OCI-LY7 (cell line): ENCODE measurements at regions not wholly inside any gene's neighbourhood (a gene's known extent, or its start where the extent isn't known, plus 50 kb on each side); places are given as distances from the start of the nearest gene placed in this dataset.
A peak's percentile ranks its signal among the peaks of the same experiment; 100 is the strongest.

Experiments
- BruUV-seq: library from RNA; stranded (reverse); fragments of 400-500 nt; replicated peaks from 2 replicates; lab custom pipeline; 2021; lab: Mats Ljungman, UMichigan
- CTCF ChIA-PET: fragments of 300-600 bp; sonication (Branson Sonifier 250); formaldehyde crosslinking; loops from one replicate; lab custom pipeline; 2022; ENCODE audit warnings: antibody characterized with exemption; ENCODE audit not compliant: unreplicated experiment; lab: Charles Lee
- POLR2A ChIA-PET: fragments of 300-600 bp; sonication (Branson Sonifier 250); formaldehyde crosslinking; loops from one replicate; lab custom pipeline; 2022; ENCODE audit warnings: antibody characterized with exemption; lab: Charles Lee
- DNase-seq: peaks from one replicate; pipeline ENCODE4 v3.0.0-alpha.2; 2015; ENCODE audit warnings: low spot score
- H2AFZ ChIP-seq: fragments of 200-600 bp; sonication (generic), shearing (Covaris generic); 2 replicates; pipeline ENCODE4 v1.6.1; 2014; ENCODE audit warnings: mild to moderate bottlenecking, antibody characterized with exemption, low read length, moderate library complexity
- H3K27ac ChIP-seq: fragments of 200-600 bp; sonication (generic); 2 replicates; pipeline ENCODE4 v1.5.1; 2014; ENCODE audit warnings: mixed run types, low read depth, mild to moderate bottlenecking, moderate library complexity, low read length, inconsistent platforms; ENCODE audit not compliant: poor library complexity, severe bottlenecking
- H3K36me3 ChIP-seq: fragments of 200-600 bp; sonication (generic); 2 replicates; pipeline ENCODE4 v1.6.1; 2014; ENCODE audit warnings: mild to moderate bottlenecking, antibody characterized with exemption, low read length, moderate library complexity, mixed read lengths; ENCODE audit not compliant: insufficient read depth
- H3K4me1 ChIP-seq: fragments of 200-600 bp; sonication (generic); 2 replicates; pipeline ENCODE4 v1.5.1; 2014; ENCODE audit warnings: mild to moderate bottlenecking, low read length; ENCODE audit not compliant: insufficient read depth, poor library complexity, severe bottlenecking
- H3K4me2 ChIP-seq: fragments of 200-600 bp; sonication (generic); 2 replicates; pipeline ENCODE4 v1.6.1; 2014; ENCODE audit warnings: mild to moderate bottlenecking, low read length
- H3K4me3 ChIP-seq: fragments of 200-600 bp; sonication (generic); 2 replicates; pipeline ENCODE4 v1.5.1; 2014; ENCODE audit warnings: mild to moderate bottlenecking, low read depth, low read length; ENCODE audit not compliant: poor library complexity, severe bottlenecking
- H3K79me2 ChIP-seq: fragments of 200-600 bp; sonication (generic); 2 replicates; pipeline ENCODE4 v1.6.1; 2016; ENCODE audit warnings: low read depth, mild to moderate bottlenecking, low read length, moderate library complexity, mixed read lengths; ENCODE audit not compliant: insufficient read depth
- H3K9me2 ChIP-seq: fragments of 200-600 bp; sonication (generic); 2 replicates; pipeline ENCODE4 v1.6.1; 2016; ENCODE audit warnings: mild to moderate bottlenecking, low read length, mixed read lengths; ENCODE audit not compliant: insufficient read depth
- H3K9me3 ChIP-seq: fragments of 200-600 bp; sonication (generic); 2 replicates; pipeline ENCODE4 v1.6.1; 2014; ENCODE audit warnings: mild to moderate bottlenecking, mixed run types, low read length, mixed read lengths
- H4K20me1 ChIP-seq: fragments of 200-600 bp; sonication (generic); 2 replicates; pipeline ENCODE4 v1.6.1; 2014; ENCODE audit warnings: mild to moderate bottlenecking, antibody characterized with exemption, low read length, moderate library complexity, mixed read lengths; ENCODE audit not compliant: insufficient read depth
- EZH2phosphoT487 ChIP-seq: fragments of 200-600 bp; sonication (generic); IDR thresholded peaks from 2 replicates; pipeline ENCODE4 v1.6.1; 2018; ENCODE audit warnings: low read depth, borderline replicate concordance, mild to moderate bottlenecking, mixed run types, antibody characterized with exemption, low read length, moderate library complexity, mixed read lengths
- intact Hi-C: fragments of 100-400 bp; cut with micrococcal nuclease; formaldehyde crosslinking; loops from one replicate; pipeline ENCODE4 v1.10.0; 2022; ENCODE audit not compliant: unreplicated experiment
- TF ChIP-seq, protein P1 (sequence below): fragments of 200-600 bp; sonication (generic); conservative IDR thresholded peaks from 2 replicates; pipeline ENCODE4 v1.5.1; 2014; ENCODE audit warnings: mild to moderate bottlenecking, antibody characterized with exemption, low read length, moderate library complexity, mixed read lengths

DNA sequence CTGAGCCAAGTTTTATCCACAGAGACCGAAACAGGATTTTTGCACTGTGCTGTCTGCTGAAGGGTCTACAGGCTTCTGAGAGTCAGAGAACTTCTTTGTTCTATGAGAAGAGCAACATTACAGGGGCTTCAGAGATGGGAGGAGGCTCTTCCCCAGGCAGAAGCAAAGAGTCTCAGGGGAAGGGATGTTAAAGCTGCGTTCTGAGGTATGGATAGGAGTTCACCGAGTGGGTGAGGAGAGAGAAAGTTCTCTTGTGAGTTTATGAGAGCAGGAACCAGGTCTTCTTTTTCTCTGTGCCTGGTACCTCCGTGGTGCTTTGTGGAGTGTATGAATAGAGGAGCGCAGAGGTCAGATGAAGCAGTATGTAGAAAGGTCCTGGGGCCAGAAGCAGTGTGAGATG is 155.1 kb downstream of the PDGFRA start:
- Histone ChIP-seq H3K27ac (no peak overlapping the region), H2AFZ (no peak overlapping the region), H3K4me2 (no peak overlapping the region), H3K79me2 (no peaks in the 10 kb centered on the region), H4K20me1 (no peaks in the 10 kb centered on the region), H3K36me3 (no peaks in the 10 kb centered on the region), H3K4me1 (no peaks in the 10 kb centered on the region), H3K4me3 (no peak overlapping the region), H3K9me2 (no peaks in the 10 kb centered on the region), H3K9me3 (no peaks in the 10 kb centered on the region)
- no TSS peak for BruUV-seq
- intact Hi-C loops: no loop called here
- POLR2A ChIA-PET: no interaction called here
- DNase-seq: no peak
- no peak for TF ChIP-seq EZH2phosphoT487
- TF ChIP-seq, protein P1, sequence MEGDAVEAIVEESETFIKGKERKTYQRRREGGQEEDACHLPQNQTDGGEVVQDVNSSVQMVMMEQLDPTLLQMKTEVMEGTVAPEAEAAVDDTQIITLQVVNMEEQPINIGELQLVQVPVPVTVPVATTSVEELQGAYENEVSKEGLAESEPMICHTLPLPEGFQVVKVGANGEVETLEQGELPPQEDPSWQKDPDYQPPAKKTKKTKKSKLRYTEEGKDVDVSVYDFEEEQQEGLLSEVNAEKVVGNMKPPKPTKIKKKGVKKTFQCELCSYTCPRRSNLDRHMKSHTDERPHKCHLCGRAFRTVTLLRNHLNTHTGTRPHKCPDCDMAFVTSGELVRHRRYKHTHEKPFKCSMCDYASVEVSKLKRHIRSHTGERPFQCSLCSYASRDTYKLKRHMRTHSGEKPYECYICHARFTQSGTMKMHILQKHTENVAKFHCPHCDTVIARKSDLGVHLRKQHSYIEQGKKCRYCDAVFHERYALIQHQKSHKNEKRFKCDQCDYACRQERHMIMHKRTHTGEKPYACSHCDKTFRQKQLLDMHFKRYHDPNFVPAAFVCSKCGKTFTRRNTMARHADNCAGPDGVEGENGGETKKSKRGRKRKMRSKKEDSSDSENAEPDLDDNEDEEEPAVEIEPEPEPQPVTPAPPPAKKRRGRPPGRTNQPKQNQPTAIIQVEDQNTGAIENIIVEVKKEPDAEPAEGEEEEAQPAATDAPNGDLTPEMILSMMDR: no peak
- CTCF ChIA-PET: no interaction called here

DNA sequence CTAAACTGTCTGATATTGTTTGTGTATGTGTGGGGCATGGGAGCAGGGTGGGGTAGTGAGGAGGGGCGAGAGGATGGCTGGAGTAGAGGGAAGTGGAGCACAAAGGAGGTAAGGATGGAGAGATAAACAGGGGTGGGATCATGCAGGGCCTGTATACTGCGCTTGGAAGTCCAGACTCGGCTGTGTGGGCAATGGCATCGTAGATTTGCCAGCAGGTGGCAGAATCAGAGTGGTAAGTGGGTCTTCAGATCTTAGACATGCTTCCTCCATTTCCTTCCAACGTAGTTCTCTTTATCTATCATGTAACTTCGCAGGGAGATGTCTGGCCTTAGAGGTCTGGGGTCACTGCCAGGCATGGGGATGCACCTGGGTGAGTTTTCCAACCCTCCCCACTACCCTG is 155.5 kb downstream of the PDGFRA start:
- Histone ChIP-seq H3K9me3 (no peaks in the 10 kb centered on the region), H3K4me2 (no peak overlapping the region), H2AFZ (no peak overlapping the region), H3K36me3 (no peaks in the 10 kb centered on the region), H4K20me1 (no peaks in the 10 kb centered on the region), H3K4me3 (no peak overlapping the region), H3K9me2 (no peaks in the 10 kb centered on the region), H3K79me2 (no peaks in the 10 kb centered on the region), H3K4me1 (no peaks in the 10 kb centered on the region), H3K27ac (no peak overlapping the region)
- intact Hi-C loops: no loop called here
- POLR2A ChIA-PET: no interaction called here
- BruUV-seq: no TSS peak
- no peak for TF ChIP-seq EZH2phosphoT487
- TF ChIP-seq, protein P1: peak; percentile 51
- peak; percentile 7 for DNase-seq
- CTCF ChIA-PET: no interaction called here

DNA sequence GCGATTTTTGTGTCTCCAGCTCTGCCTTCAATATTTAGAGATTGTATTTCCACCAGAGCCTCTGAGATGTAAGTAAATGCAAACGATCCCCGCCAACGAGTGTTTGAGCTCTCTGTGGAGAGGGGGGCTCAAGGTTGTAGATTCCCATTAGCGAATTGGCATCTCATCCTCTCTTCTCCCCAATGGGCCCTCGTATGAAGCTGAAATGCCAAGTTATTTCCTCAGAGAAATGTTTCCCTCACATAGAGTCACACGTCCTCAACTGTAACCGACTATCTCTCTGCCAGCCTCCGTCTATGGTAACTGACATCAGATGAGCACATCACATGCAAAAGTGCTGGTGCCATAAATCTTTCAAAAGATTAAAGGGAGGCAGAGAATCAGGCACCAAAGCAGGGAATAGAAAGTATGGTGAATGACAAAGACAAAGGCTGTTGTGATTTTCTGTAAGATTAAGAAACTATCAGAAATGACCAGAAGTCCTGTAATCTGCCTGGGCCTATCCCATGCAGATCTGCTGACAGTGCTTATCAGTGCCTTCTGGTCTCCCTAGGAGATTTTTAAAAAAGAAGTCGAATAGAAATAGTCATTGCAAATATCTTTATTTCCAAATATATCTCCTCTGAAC is 157.1 kb downstream of the PDGFRA start:
- POLR2A ChIA-PET: no interaction called here
- Histone ChIP-seq H2AFZ (no peak overlapping the region), H3K4me3 (no peak overlapping the region), H3K9me3 (no peaks in the 10 kb centered on the region), H3K9me2 (no peaks in the 10 kb centered on the region), H3K79me2 (no peaks in the 10 kb centered on the region), H3K4me2 (no peak overlapping the region), H3K4me1 (no peaks in the 10 kb centered on the region), H4K20me1 (no peaks in the 10 kb centered on the region), H3K36me3 (no peaks in the 10 kb centered on the region), H3K27ac (no peak overlapping the region)
- DNase-seq: no peak
- TF ChIP-seq, protein P1: no peak
- TF ChIP-seq EZH2phosphoT487: no peak
- CTCF ChIA-PET: no interaction called here
- intact Hi-C loops: no loop called here
- no TSS peak for BruUV-seq
